ENCODE measurements at regions not wholly inside any gene's neighbourhood (a gene's known extent, or its start where the extent isn't known, plus 50 kb on each side); places are given as distances from the start of the nearest gene placed in this dataset.

- no peaks in the 10 kb centered on the region for H3K36me3 ChIP-seq (ENCODE audit: control insufficient read depth, insufficient read depth, low read length)
- no peak for DNase-seq (ENCODE audit: low read depth)
- H3K27me3 ChIP-seq (ENCODE audit: control insufficient read depth, insufficient read depth, low read length) = no peaks in the 10 kb centered on the region
- TF ChIP-seq CTCF (IDR thresholded peaks at IDR 0.05; ENCODE audit: insufficient read depth, low read length, poor library complexity, severe bottlenecking) = no peak
- no peak overlapping the region for H3K4me3 ChIP-seq (ENCODE audit: low read depth, low read length)
Measured at GRCh38 chr3:115396801-115397200, 226.5 kb upstream of the GAP43 start.

GRCh38 chr3:115397433-115397832, 225.9 kb upstream of the GAP43 start:
- no peak for TF ChIP-seq CTCF (IDR thresholded peaks at IDR 0.05; ENCODE audit: insufficient read depth, low read length, poor library complexity, severe bottlenecking)
- Histone ChIP-seq H3K27me3 (ENCODE audit: control insufficient read depth, insufficient read depth, low read length) (no peaks in the 10 kb centered on the region), H3K4me3 (ENCODE audit: low read depth, low read length) (no peak overlapping the region), H3K36me3 (ENCODE audit: control insufficient read depth, insufficient read depth, low read length) (no peaks in the 10 kb centered on the region)
- DNase-seq (ENCODE audit: low read depth) = no peak

- Histone ChIP-seq H3K36me3 (ENCODE audit: control insufficient read depth, insufficient read depth, low read length) (no peaks in the 10 kb centered on the region), H3K27me3 (ENCODE audit: control insufficient read depth, insufficient read depth, low read length) (no peaks in the 10 kb centered on the region), H3K4me3 (ENCODE audit: low read depth, low read length) (no peak overlapping the region)
- no peak for TF ChIP-seq CTCF (IDR thresholded peaks at IDR 0.05; ENCODE audit: insufficient read depth, low read length, poor library complexity, severe bottlenecking)
- no peak for DNase-seq (ENCODE audit: low read depth)
Measured at GRCh38 chr3:115398506-115398905, 224.8 kb upstream of the GAP43 start.

- TF ChIP-seq CTCF (IDR thresholded peaks at IDR 0.05; ENCODE audit: insufficient read depth, low read length, poor library complexity, severe bottlenecking) = no peak
- Histone ChIP-seq H3K4me3 (ENCODE audit: low read depth, low read length) (no peak overlapping the region), H3K27me3 (ENCODE audit: control insufficient read depth, insufficient read depth, low read length) (no peaks in the 10 kb centered on the region), H3K36me3 (ENCODE audit: control insufficient read depth, insufficient read depth, low read length) (no peaks in the 10 kb centered on the region)
- no peak for DNase-seq (ENCODE audit: low read depth)
Measured at GRCh38 chr3:115399750-115400149, 223.6 kb upstream of the GAP43 start.

GRCh38 chr3:115401298-115401697, 222.0 kb upstream of the GAP43 start:
- H3K27me3 ChIP-seq (ENCODE audit: control insufficient read depth, insufficient read depth, low read length) = no peaks in the 10 kb centered on the region
- H3K4me3 ChIP-seq (ENCODE audit: low read depth, low read length) = no peak overlapping the region
- no peak for TF ChIP-seq CTCF (IDR thresholded peaks at IDR 0.05; ENCODE audit: insufficient read depth, low read length, poor library complexity, severe bottlenecking)
- no peak for DNase-seq (ENCODE audit: low read depth)
- H3K36me3 ChIP-seq (ENCODE audit: control insufficient read depth, insufficient read depth, low read length) = no peaks in the 10 kb centered on the region

- TF ChIP-seq CTCF (IDR thresholded peaks at IDR 0.05; ENCODE audit: insufficient read depth, low read length, poor library complexity, severe bottlenecking) = no peak
- DNase-seq (ENCODE audit: low read depth) = no peak
- H3K27me3 ChIP-seq (ENCODE audit: control insufficient read depth, insufficient read depth, low read length) = no peaks in the 10 kb centered on the region
- no peaks in the 10 kb centered on the region for H3K36me3 ChIP-seq (ENCODE audit: control insufficient read depth, insufficient read depth, low read length)
- no peak overlapping the region for H3K4me3 ChIP-seq (ENCODE audit: low read depth, low read length)
Measured at GRCh38 chr3:115401851-115402501, 221.3 kb upstream of the GAP43 start.
